GM23338 (cell line): ENCODE measurements at regions not wholly inside any gene's neighbourhood (a gene's known extent, or its start where the extent isn't known, plus 50 kb on each side); places are given as distances from the start of the nearest gene placed in this dataset.

Experiments
- ATAC-seq: fragments of 200-7000 bp; cut with Tn5 transposase; 3 replicates; pipeline ENCODE4 v1.9.1; 2020
- DNase-seq: peaks from one replicate; pipeline ENCODE4 v3.0.0-alpha.2; 2015; ENCODE audit warnings: low spot score
- H2AFZ ChIP-seq: fragments of 200-600 bp; sonication (generic); 2 replicates; pipeline ENCODE4 v1.8.0; 2016; ENCODE audit warnings: antibody characterized with exemption, mild to moderate bottlenecking, moderate library complexity
- H3F3A ChIP-seq: fragments of 200-600 bp; sonication (generic); replicated peaks from 2 replicates; pipeline ENCODE4 v1.8.0; 2017; ENCODE audit warnings: antibody characterized with exemption, mixed run types, low read depth
- H3K27ac ChIP-seq: fragments of 200-600 bp; sonication (generic); 2 replicates; pipeline ENCODE4 v1.6.1; 2016; ENCODE audit warnings: low read depth
- H3K27me3 ChIP-seq: fragments of 200-600 bp; sonication (generic); 2 replicates; pipeline ENCODE4 v1.8.0; 2016; ENCODE audit warnings: mild to moderate bottlenecking, mixed run types, moderate library complexity; ENCODE audit not compliant: insufficient read depth
- H3K36me3 ChIP-seq: fragments of 200-600 bp; sonication (generic); 2 replicates; pipeline ENCODE4 v1.8.0; 2016; ENCODE audit warnings: mild to moderate bottlenecking; ENCODE audit not compliant: insufficient read depth
- H3K4me1 ChIP-seq: fragments of 200-600 bp; sonication (generic); 2 replicates; pipeline ENCODE4 v1.8.0; 2016; ENCODE audit warnings: mild to moderate bottlenecking, moderate library complexity; ENCODE audit not compliant: insufficient read depth
- H3K4me2 ChIP-seq: fragments of 200-600 bp; sonication (generic); 2 replicates; pipeline ENCODE4 v1.7.1; 2017; ENCODE audit warnings: mixed run types
- H3K4me3 ChIP-seq: fragments of 200-600 bp; sonication (generic); 2 replicates; pipeline ENCODE4 v1.6.1; 2016; ENCODE audit warnings: mixed run types
- H3K79me2 ChIP-seq: fragments of 200-600 bp; sonication (generic); replicated peaks from 2 replicates; pipeline ENCODE4 v1.8.0; 2017; ENCODE audit warnings: mild to moderate bottlenecking; ENCODE audit not compliant: insufficient read depth
- H3K9me2 ChIP-seq: fragments of 200-600 bp; sonication (generic); 2 replicates; pipeline ENCODE4 v1.8.0; 2017; ENCODE audit not compliant: insufficient read depth
- H4K20me1 ChIP-seq: fragments of 200-600 bp; sonication (generic); replicated peaks from 2 replicates; pipeline ENCODE4 v1.8.0; 2017; ENCODE audit warnings: mild to moderate bottlenecking; ENCODE audit not compliant: insufficient read depth
- H3K27ac Mint-ChIP-seq: 2 replicates; pipeline ENCODE4 v1.8.0; 2020; ENCODE audit warnings: inconsistent platforms, mild to moderate bottlenecking, moderate library complexity, mixed read lengths
- H3K27me3 Mint-ChIP-seq: 3 replicates; pipeline ENCODE4 v1.8.0; 2022; ENCODE audit warnings: low read depth, mild to moderate bottlenecking, moderate library complexity, mixed read lengths, inconsistent platforms; ENCODE audit not compliant: insufficient read depth, poor library complexity
- H3K36me3 Mint-ChIP-seq: 3 replicates; pipeline ENCODE4 v1.8.0; 2021; ENCODE audit warnings: low read depth, mild to moderate bottlenecking, inconsistent platforms, moderate library complexity, mixed read lengths
- H3K4me1 Mint-ChIP-seq: 3 replicates; pipeline ENCODE4 v1.8.0; 2020; ENCODE audit warnings: mild to moderate bottlenecking, inconsistent platforms, mixed read lengths
- H3K4me3 Mint-ChIP-seq: 3 replicates; pipeline ENCODE4 v1.8.0; 2021; ENCODE audit warnings: moderate library complexity, mild to moderate bottlenecking, inconsistent platforms, mixed read lengths
- H3K9me3 Mint-ChIP-seq: 3 replicates; pipeline ENCODE4 v1.8.0; 2020; ENCODE audit warnings: moderate library complexity, mild to moderate bottlenecking, inconsistent platforms, mixed read lengths
- CREB1 ChIP-seq: fragments of 250-450 bp; sonication (Bioruptor Pico); IDR thresholded peaks from 2 replicates; pipeline ENCODE4 v1.5.0; 2020; ENCODE audit warnings: low read depth, mild to moderate bottlenecking, moderate library complexity
- CTCF ChIP-seq, 2 experiments: fragments of 200-600 bp in 1 of 2; sonication (generic) in 1 of 2; conservative IDR thresholded peaks; 2 replicates each; pipeline versions ENCODE4 v1.5.1 to v1.6.1; 2016 to 2017; ENCODE audit warnings: antibody characterized with exemption in 2 of 2, low read depth in 2 of 2, mild to moderate bottlenecking in 2 of 2, moderate library complexity in 1 of 2
- ETS1 ChIP-seq: IDR thresholded peaks from 2 replicates; pipeline ENCODE4 v1.6.1; 2016; ENCODE audit warnings: antibody characterized with exemption
- EZH2 ChIP-seq: fragments of 200-600 bp; sonication (generic); IDR thresholded peaks from one replicate; pipeline ENCODE4 v1.8.0; 2017; ENCODE audit warnings: antibody characterized with exemption, mild to moderate bottlenecking, low read depth; ENCODE audit not compliant: unreplicated experiment
- EZH2phosphoT487 ChIP-seq: fragments of 200-600 bp; sonication (generic); IDR thresholded peaks from one replicate; pipeline ENCODE4 v1.8.1; 2018; ENCODE audit warnings: antibody characterized with exemption; ENCODE audit not compliant: unreplicated experiment
- JUNB ChIP-seq: IDR thresholded peaks from one replicate; pipeline ENCODE4 v1.6.1; 2016; ENCODE audit warnings: antibody characterized with exemption; ENCODE audit not compliant: unreplicated experiment
- NANOG ChIP-seq: IDR thresholded peaks from 2 replicates; pipeline ENCODE4 v1.6.1; 2016; ENCODE audit warnings: antibody characterized with exemption, borderline replicate concordance
- POLR2AphosphoS5 ChIP-seq: IDR thresholded peaks from 2 replicates; pipeline ENCODE4 v1.6.1; 2016; ENCODE audit warnings: antibody characterized with exemption, low read depth
- REST ChIP-seq: IDR thresholded peaks from one replicate; pipeline ENCODE4 v1.6.1; 2018; ENCODE audit warnings: antibody characterized with exemption; ENCODE audit not compliant: unreplicated experiment
- STAT1 ChIP-seq: IDR thresholded peaks from one replicate; pipeline ENCODE4 v1.6.1; 2016; ENCODE audit warnings: antibody characterized with exemption; ENCODE audit not compliant: unreplicated experiment
- ZNF331 ChIP-seq: fragments of 250-450 bp; sonication (Bioruptor Pico); IDR thresholded peaks from 2 replicates; pipeline ENCODE4 v1.5.0; 2020; ENCODE audit warnings: low read depth, mild to moderate bottlenecking, moderate library complexity
- ZNF462 ChIP-seq: fragments of 250-450 bp; sonication (Bioruptor Pico); IDR thresholded peaks from 2 replicates; pipeline ENCODE4 v1.5.0; 2020; ENCODE audit warnings: mild to moderate bottlenecking, moderate library complexity

- Histone ChIP-seq H3F3A (no peaks in the 10 kb centered on the region), H4K20me1 (no peaks in the 10 kb centered on the region), H3K27ac (no peak overlapping the region), H3K9me2 (no peaks in the 10 kb centered on the region), H3K27me3 (no peaks in the 10 kb centered on the region), H3K36me3 (no peaks in the 10 kb centered on the region), H3K4me1 (no peaks in the 10 kb centered on the region), H2AFZ (no peak overlapping the region), H3K79me2 (no peaks in the 10 kb centered on the region), H3K4me2 (no peak overlapping the region), H3K4me3 (no peak overlapping the region)
- Mint-ChIP-seq H3K36me3 (no peaks in the 10 kb centered on the region), H3K9me3 (no peaks in the 10 kb centered on the region), H3K27me3 (no peaks in the 10 kb centered on the region), H3K27ac (no peak overlapping the region), H3K4me1 (peaks cover 7% of the 10 kb centered on the region; the same call in 2 of the 3 replicates), H3K4me3 (no peak overlapping the region)
- DNase-seq = no peak
- no peak for TF ChIP-seq REST
- no peak for TF ChIP-seq JUNB
- TF ChIP-seq STAT1 = no peak
- TF ChIP-seq EZH2phosphoT487 = no peak
- no peak for TF ChIP-seq POLR2AphosphoS5
- no peak for TF ChIP-seq CREB1 (CRISPR knock-in tag)
- TF ChIP-seq CTCF (conservative IDR thresholded peaks at IDR 0.05; ENCODE audit: low read depth in 2 of 2) = no peak
- no peak for TF ChIP-seq ZNF331 (CRISPR knock-in tag)
- TF ChIP-seq EZH2 = no peak
- no peak for TF ChIP-seq ZNF462 (CRISPR knock-in tag)
- no peak for TF ChIP-seq ETS1
- TF ChIP-seq NANOG = no peak
- ATAC-seq = no peak
These were observed 436.7 kb upstream of the LUZP2 start for GRCh38 chr11:24060125-24060524.
